Activated effector memory CD4-positive, alpha-beta T cell treated with Interleukin-2 at 50 U/mL for 16 hours (primary cell): ENCODE measurements at regions not wholly inside any gene's neighbourhood (a gene's known extent, or its start where the extent isn't known, plus 50 kb on each side); places are given as distances from the start of the nearest gene placed in this dataset.
"Not testable (repeated sequence)": the region's sequence is repeated elsewhere in the genome, so short reads cannot be mapped to it uniquely, and the experiment has no call there.

Experiments
- DNase-seq: peaks from one replicate; pipeline ENCODE4 v3.0.0-alpha.2; 2020

- DNase-seq = no peak
Observed at GRCh38 chr6:37078814-37079213, 73.4 kb downstream of the FGD2 start.

- no peak for DNase-seq
Observed at GRCh38 chr6:37081042-37081607, 75.7 kb downstream of the FGD2 start.

GRCh38 chr6:37082390-37083130 is 77.1 kb downstream of the FGD2 start:
- DNase-seq = no peak

GRCh38 chr6:37083243-37084138 is 78.0 kb downstream of the FGD2 start:
- DNase-seq = no peak

GRCh38 chr6:37084665-37085064 is 79.2 kb downstream of the FGD2 start:
- DNase-seq = not testable (repeated sequence)

GRCh38 chr6:37085198-37085597 is 79.7 kb downstream of the FGD2 start:
- DNase-seq = no peak

GRCh38 chr6:37088897-37089296 is 81.1 kb upstream of the PIM1 start:
- DNase-seq = no peak

GRCh38 chr6:37089783-37090182 is 80.2 kb upstream of the PIM1 start:
- DNase-seq = no peak

- not testable (repeated sequence) for DNase-seq
Observed at GRCh38 chr6:37091104-37091503, 78.8 kb upstream of the PIM1 start.

- not testable (repeated sequence) for DNase-seq
Observed at GRCh38 chr6:37091586-37091985, 78.4 kb upstream of the PIM1 start.

GRCh38 chr6:37092923-37093727 is 76.8 kb upstream of the PIM1 start:
- no peak for DNase-seq

- DNase-seq = no peak
Observed at GRCh38 chr6:37093728-37094069, 76.3 kb upstream of the PIM1 start.

GRCh38 chr6:37095997-37096396 is 74.0 kb upstream of the PIM1 start:
- DNase-seq = no peak

GRCh38 chr6:37097335-37097734 is 72.6 kb upstream of the PIM1 start:
- DNase-seq = no peak

- no peak for DNase-seq
Observed at GRCh38 chr6:37099442-37099841, 70.5 kb upstream of the PIM1 start.

- DNase-seq = no peak
Observed at GRCh38 chr6:37100745-37101144, 69.2 kb upstream of the PIM1 start.

GRCh38 chr6:37101991-37102298 is 68.0 kb upstream of the PIM1 start:
- no peak for DNase-seq

GRCh38 chr6:37102299-37103168 is 67.4 kb upstream of the PIM1 start:
- peak; percentile 47 for DNase-seq

- DNase-seq = no peak
Observed at GRCh38 chr6:37103169-37104039, 66.5 kb upstream of the PIM1 start.

- DNase-seq = no peak
Observed at GRCh38 chr6:37104824-37105147, 65.2 kb upstream of the PIM1 start.
